ENCODE measurements at regions not wholly inside any gene's neighbourhood (a gene's known extent, or its start where the extent isn't known, plus 50 kb on each side); places are given as distances from the start of the nearest gene placed in this dataset.

DNA sequence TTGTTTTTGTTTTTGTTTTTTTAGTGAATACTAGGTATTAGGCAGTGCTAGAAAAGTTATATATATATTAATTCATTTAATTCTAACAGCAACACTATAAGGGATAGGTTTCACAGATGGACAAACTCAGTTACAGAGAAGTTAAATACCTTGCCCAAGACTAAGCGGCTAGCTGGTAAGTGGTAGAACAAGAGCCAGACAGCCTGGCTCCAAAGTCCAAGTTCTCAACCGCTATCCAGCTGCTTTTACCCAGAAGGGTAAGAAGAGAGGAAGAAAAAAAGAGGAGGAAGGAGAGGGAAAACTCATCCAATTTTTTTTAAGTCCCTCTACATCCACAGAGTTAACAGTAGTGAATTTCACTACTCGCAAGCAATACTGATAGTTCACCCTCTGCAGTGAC, 217.0 kb downstream of the SPRY2 start:
- no peak for DNase-seq

DNA sequence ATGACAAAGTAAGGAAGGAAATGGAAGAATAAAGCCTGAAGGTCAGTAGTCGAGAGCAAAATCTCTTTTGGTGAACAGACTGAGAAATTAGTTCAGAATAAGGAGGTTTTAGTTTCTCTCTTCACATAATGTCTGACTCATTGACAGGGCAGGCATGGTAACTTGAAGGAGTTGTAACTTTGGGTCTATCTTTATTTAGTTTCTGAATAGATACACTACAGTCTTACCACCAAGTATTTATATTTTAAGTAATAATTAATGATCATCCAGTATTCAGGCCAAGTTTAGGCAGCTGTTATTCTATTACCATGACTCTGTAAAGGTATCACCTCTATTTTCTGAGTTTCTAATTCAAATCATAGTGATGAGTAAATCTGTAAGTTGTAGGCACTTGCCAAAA, 219.9 kb downstream of the SPRY2 start:
- no peak for DNase-seq

DNA sequence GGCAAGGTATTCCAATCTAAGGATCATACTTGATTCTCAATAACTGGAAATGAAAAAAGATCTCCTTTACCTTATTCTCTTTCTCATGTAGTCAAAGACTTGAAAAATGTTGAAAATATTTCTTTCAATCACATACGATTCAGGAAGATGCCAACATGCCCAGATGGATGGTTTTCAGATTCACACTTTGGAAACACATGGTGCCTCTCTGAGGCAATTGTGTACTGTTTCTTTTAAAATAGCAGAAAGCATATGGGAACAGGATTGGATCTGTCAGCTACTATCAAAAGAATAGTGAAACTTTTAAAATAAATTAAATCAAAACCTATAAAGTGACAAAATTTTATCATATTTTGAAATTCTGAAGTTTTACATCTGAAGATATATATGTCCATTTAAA, 222.4 kb downstream of the SPRY2 start:
- no peak for DNase-seq

DNA sequence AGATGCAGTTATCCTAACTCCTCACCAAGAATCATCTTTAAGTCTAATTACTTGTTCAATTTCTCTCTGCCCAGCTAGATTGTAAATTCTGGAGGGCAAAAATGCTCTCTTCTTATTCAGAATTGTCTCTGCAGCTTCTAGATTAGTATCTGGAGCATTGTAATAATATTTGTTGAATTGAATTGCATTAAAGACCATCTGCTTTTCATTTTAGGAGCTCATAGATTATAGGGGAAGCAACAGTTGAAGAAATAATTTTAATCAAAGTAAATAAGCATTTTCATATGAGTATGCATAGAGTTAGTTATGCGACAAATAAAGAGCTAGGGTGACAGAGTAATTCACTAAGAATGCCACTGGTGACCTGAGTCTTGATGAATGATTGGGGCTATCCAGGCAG, 222.8 kb downstream of the SPRY2 start:
- no peak for DNase-seq

DNA sequence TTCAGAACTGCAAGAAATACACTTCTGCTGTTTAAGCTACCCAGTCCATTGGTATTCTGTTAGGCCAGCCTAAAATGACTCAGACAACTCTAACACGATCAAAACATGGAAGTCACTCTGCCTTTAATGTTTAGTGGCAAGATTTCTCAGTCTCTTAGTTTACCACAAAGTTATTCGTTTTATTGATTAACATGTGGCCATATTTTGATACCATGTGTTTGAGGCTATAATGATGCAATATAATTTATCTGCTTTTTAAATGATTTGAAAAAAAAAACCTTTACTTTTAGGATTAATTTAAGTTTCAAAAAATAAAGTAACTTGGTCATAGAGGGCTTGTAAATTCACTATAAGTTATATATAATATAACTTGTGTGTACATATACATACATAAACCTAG, 223.4 kb downstream of the SPRY2 start:
- no peak for DNase-seq

DNA sequence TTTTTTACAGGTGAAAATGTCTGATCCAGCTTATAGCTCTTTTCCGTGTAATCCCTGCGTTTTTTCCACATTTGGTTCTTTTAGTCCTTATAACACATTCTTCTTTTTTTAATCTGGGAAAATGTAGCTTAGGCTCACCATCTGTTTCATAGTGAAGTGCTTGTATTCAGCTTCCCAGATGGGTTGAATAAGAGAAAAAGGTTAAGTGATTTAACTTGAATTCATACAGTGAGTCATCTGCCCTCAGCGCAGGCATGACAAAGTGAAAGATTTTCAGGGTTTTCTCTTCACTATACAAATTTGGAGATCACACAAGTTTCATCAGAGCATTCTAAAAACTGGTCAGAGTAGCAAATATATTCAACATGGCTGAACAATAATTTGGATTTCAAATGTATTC, 224.8 kb downstream of the SPRY2 start:
- DNase-seq = no peak

DNA sequence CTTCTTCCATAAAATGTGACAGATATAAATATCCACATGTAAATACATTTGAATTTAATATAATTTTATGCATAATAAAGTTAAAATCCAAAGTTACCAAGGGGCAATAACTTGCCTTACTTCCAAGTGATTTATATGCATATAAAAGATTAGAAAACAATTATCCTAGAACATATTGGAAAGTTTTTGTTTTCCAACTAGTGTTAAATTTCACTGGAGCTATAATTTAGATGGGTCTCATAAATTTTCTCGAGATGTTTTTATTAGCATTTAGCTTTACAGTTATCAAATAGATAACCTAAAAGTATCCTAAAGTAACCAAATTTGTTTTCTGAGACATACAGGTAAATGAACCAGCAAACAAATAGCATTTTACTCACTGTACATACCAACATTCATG, 225.3 kb downstream of the SPRY2 start:
- no peak for DNase-seq

DNA sequence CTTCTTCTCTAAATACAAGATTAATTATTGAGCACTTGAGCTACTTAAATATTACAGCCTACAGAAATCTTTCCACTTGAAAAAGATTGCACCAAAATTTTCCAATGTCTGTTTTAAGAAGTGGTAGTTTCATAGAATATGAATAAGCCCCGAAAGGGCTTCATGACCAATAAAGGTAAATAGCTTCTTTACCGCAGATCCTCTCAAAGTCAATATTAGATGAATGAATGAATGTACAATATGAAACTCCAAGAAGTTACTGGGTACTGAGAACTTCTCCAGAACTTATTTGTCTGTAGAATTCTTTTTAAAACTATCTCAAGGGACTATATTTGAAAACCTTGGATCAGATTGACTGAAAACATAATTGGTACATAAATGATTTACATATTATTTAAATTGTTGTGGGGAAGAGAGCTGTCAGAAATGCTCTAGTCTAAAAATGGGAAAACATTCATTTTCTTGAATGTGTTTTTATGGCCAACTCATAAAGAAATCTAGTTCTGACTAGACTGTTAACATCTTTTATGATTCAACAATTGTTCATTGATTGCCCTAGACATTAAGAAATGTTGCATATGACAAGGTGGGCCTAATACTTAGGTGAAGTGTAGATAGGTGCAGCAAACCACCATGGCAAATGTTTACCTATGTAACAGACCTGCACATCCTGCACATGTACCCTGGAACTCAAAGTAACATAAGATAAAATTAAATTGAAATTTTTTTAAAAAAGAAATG, 227.0 kb downstream of the SPRY2 start:
- no peak for DNase-seq

DNA sequence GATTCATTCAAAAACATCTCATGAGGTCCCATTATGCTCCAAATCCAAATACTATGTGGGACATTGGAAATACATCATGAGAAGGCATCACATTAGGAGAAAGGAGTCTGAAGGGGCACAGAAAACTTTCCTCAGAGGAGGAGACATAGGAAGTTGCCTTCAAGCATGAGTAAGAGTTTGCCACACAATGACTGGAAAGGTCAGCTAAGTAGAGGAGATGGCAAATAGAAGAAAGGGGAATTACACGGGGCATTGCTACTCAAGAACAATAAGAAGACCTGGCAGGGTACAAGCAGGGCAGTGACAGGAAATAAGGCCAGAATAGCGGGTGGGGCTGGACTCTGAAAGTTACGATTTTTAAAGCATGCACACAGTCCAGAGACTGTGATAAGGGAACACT, 231.6 kb downstream of the SPRY2 start:
- DNase-seq = no peak

DNA sequence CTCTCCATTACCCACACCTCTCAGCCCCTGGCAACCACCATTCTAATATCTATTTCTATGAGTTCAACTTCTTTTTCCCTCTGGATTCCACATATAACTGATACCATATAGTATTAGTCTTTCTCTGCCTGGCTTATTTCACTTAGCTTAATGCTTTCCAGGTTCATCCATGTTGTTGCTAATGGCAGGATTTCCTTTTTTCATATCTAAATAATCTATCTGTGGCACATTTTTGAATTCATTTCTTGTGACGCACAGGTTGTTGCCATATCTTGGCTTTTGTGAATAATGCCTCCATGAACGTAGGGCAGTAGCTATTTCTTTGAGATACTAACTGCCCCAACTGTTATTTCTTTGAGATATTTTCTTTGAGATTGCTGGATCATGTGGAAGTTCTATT, 235.6 kb downstream of the SPRY2 start:
- no peak for DNase-seq

DNA sequence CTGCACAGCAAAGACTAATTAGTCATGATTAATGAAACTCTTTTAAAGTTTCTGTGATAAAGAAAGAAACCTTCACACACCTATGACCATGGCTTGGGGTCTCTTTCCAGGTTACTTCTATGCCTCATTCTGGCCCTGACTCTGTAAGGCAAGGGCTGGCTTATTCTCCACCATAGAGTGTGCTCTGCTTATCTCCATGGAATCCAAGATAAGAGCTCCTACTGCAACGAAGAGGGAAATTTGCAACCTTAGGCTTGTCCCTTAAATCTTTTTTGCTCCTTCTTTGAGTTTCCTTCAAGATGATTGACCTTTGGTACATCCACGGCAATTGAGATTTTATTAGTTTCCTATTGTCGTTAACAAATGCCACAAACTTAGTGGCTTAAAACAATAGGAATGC, 239.9 kb downstream of the SPRY2 start:
- no peak for DNase-seq

DNA sequence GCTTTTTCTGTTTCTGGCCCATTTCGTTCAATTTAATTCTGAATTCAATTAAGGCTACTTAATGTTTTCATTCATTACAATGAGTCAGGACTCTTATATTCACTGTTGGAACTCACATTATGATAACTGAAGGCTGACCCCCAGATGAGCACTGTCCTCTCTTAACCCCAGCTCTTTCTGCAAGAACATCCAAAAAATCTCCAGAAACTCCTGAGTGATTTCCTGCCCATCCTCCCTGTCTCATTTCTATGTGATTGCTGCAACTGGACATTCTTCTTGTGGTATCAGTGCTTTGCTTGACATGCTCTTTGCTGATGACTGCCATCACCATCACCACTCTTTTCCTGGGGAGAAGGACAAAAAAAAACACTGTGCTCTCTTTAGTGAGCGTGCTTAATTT, 240.3 kb downstream of the SPRY2 start:
- DNase-seq = no peak

DNA sequence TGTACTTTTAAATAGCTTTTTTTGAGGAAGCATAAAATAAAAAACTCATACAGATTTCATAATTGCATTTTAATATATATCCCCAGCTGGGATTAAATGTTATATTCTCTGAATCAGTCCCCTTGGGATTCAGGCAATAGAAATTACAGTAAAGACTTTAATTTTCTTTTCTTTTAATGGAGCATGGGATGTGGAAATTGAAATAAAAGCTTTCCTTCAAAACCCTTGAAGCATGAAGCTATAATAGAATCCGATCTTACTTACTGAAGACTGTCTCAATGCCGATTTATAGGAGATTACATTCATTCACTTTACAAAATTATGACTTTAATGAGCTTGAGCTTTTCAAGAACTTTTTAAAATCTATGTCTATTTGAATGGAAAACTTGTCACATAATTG, 243.4 kb downstream of the SPRY2 start:
- DNase-seq = no peak

DNA sequence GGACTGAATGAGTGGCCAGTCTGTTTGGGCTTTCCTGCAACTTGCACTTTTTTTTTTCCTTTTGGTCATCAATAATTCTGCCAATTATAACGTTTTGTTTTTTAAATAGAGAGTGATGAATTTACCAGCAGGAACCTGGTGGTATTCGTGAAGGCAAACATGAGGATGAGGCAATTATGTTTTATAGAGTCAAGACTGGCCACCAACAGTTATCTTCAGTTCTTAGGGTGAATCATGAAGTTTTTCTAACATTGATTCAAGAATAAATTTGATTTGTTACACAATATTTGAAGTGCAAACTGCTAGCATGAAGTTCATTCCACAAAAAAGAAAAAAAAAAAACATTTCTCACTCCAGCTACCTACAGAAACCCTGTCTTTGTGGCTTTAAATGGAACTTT, 244.5 kb downstream of the SPRY2 start:
- no peak for DNase-seq

DNA sequence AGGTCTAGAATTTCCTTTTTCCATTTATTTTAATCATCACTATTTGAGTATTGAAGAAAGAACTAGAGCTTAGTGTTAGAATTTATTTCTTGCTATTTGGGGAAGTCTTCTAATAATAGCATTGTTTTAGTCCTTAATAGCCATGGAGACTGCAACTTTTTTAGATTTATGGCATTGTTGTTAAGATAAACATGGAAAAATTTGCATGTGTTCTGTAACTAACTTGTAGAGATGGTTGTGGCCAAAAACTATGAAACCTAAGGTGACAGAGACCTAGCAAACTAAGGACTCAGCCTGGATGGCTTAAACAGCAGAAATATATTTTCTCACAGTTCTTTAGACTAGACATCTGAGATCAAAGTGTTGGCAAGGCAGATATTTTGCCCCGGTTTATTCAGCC, 246.4 kb downstream of the SPRY2 start:
- DNase-seq = no peak

DNA sequence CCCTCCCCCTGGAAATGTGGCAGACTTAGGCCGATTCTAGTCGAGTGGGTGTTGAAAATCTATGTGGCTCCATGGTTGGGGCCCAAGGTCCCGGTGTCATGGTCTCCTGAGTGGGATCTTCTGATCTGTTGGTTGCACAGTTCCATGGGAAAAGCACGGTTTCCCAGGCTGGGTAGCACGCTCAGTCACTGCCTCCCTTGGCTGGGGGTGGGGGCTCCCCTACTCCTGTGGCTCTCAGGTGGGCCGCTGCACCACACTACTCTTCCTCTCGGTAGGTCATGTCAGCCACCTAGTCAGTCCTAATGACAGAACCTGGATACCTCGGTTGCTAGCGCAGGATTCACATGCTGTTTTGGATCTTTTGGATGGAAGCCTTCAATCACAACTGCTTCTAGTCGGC, 247.0 kb downstream of the SPRY2 start:
- no peak for DNase-seq

DNA sequence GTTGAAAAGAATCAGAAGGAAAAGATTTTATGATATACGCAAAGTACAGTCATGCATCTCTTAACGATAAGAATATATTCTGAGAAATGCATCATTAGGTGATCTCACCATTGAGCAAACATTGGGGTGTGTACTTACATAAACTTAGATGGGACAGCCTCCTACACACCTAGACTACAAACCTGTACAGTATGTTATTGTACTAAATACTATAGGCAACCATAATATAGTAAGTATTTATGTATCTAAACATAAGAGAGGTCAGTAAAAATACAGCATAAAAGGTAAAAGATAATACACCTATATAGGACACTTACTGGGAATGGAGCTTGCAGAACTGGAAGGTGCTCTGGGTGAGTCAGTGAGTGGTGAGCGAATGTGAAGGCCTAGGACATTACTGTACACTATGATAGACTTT, 254.6 kb downstream of the SPRY2 start:
- no peak for DNase-seq

DNA sequence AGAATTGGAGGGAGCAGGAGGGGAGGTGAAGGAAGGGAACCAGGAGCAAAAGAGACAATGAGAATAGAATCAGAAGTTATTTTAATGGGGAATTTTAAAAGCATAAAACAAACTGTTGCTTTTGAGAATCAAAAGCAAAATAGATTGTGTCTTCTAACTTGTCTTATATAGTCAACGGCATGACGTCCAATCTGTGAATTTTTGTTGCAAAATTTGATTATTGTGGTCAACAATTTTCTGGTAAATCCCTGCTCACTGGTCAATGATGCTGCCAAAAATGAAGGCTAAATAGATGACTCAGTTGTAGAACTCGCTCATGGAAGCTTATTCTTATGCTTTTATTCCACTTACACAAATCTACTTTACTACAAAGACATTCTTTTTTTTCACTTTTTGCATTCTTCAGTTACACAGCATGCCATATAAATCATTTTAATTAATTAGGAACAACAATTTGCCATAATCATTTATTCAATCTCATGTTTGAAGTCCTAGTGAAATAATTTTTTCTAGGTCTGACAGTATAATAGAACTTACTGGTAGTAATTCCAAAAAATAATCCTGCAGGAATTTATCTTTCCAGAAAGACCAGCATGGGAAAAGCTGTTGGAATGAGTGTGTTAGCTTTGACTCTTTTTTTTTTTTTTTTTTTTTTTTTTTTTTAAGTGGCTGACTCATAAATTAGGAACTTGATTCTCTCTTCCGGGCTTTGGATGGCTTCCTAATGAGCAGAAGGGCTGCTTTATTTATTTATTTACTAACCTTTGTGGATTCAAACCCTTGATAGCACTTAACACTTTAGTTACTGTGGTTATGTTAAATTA, 256.9 kb downstream of the SPRY2 start:
- no peak for DNase-seq

DNA sequence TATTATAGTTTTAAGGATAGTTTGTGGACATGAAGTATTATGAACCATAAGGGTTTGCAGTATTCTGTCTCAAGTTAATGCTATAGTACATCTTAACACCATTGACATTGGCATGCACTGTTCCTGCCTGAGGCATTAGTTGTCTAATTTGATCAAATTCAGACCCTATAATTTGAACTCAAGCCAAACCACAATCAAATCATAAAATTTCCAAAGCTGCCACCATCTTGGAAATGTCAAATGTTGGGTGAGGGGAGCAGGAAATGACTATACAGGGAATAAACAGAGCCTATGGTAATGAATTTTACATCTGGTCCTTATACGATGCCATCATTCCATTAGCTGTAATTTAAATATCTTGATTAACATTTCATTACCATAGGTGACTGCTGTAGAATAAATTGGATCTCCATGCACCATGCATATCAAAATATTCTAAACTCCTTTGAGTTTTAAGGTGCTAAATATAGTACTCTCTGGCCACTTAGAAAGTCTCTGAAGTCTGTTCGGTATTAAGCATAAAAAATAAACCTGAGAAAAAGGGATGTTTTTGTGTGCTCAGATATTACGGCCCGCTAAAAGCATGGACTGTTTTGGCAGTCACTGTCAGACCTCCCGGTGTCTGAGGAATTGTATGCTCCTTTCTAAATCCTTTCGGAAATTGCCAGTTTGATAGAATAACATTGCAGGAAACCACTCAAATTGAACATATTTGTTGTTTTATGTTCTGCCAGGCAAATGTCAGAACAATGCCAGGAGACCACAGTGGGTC, 257.7 kb downstream of the SPRY2 start:
- DNase-seq = no peak

DNA sequence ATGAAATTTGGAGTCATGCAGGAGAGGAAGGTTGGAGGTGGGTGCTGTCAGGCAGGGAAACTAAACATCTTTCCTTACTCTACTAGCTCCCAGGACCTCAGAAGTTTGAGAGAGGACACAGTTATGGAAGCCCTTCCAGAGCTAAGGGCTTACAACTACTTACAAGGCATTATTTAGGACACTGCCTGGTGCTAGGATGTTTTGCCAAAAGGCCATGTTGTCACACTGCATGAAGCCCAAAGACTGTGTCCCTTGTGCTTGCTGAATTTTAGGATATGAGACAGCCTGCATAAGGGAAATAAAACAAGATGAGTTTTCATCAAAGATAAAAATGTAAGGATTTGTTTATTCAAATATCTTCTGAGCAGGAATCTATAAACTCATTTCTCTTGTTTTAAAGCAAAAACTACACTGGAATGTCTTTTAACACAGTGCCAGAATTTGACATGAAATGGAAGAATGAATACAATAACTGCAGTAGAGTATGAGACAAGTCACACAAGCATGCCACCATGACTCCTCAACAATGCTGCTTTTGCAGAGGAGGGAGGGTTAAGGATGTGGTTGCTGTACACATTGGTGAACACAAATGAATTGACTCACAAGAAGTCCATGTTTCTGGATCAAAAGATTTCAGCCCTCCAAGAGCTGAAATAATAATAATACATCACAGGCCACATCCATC, 258.4 kb downstream of the SPRY2 start:
- no peak for DNase-seq

DNA sequence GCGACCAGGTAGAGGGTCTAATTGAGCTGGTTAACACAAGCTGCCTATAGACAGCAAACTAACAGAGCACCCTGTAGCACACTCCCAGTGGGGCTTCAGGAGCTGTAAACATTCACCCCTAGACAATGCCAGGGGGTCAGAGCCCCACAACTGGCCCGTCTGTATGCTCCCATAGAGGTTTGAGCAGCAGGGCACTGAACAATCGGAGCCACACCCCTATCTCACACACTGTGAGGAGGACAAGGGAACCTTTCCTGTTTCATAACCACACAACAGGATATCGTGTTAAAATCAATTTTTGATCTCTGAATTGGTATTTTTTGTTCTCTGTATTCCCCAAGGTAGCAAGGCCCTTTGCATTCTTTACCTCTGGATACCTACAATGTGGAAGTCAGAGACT, 266.1 kb downstream of the SPRY2 start:
- DNase-seq = no peak

DNA sequence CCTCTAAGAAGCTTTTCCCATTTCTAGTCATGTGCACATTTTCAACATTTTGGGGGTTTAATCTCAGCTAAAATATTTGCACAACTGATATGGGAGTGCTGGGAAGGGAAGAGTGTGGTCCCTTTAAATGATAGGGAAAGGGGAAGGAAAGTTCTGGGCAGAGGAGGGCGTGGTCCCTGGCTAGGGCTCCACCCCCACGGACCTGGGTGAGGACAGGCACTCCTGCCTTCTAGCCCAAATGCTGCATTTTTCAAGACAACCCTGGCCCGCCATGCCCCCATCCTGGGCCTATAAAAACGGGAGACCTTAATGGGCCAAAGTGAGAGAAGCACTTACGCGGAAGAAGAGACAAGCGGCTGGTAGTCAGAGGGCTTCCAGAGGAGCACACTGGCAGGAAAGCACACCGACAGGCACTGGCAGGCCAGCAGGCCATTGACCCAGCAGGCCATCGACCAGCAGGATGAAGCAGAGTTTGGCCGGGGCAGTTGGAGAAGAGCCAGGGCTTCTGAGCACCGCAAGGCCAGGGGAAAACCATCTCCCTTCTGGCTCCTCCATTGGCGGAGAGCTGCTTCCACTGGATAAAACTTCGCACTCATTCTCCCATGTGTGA, 266.7 kb downstream of the SPRY2 start:
- DNase-seq = no peak

DNA sequence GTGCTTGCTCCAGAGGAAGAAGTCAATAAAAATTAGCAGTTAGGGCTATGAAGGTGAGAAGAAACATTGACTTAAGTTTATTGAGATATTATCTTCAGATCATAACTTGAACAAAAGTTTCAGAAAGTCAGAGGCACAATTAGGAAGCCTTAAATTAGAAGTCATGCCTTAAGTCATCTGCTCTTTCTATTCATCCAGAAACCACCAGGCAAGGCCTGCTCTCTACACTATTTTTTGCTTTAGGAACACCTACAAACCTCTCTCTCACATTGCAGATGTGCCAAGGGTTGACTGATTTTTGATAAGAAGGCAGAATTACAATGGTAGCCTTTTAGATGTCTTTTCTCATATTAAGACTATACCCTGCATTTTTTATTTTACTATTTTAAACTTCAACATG, 268.7 kb downstream of the SPRY2 start:
- DNase-seq = no peak
